ENCODE measurements at regions not wholly inside any gene's neighbourhood (a gene's known extent, or its start where the extent isn't known, plus 50 kb on each side); places are given as distances from the start of the nearest gene placed in this dataset.

- no peak overlapping the region for H3K9ac ChIP-seq (ENCODE audit: low read depth in 2 of 2, low read length in 2 of 2)
- H3K4me1 ChIP-seq = no peaks in the 10 kb centered on the region
- H3K4me3 ChIP-seq = no peak overlapping the region
- H3K36me3 ChIP-seq = no peaks in the 10 kb centered on the region
- intact Hi-C loops (cut with DNase I) = no loop called here
- no peak for DNase-seq
- H3K27ac ChIP-seq = no peak overlapping the region
- no peaks in the 10 kb centered on the region for H3K27me3 ChIP-seq
- TF ChIP-seq, protein P1, sequence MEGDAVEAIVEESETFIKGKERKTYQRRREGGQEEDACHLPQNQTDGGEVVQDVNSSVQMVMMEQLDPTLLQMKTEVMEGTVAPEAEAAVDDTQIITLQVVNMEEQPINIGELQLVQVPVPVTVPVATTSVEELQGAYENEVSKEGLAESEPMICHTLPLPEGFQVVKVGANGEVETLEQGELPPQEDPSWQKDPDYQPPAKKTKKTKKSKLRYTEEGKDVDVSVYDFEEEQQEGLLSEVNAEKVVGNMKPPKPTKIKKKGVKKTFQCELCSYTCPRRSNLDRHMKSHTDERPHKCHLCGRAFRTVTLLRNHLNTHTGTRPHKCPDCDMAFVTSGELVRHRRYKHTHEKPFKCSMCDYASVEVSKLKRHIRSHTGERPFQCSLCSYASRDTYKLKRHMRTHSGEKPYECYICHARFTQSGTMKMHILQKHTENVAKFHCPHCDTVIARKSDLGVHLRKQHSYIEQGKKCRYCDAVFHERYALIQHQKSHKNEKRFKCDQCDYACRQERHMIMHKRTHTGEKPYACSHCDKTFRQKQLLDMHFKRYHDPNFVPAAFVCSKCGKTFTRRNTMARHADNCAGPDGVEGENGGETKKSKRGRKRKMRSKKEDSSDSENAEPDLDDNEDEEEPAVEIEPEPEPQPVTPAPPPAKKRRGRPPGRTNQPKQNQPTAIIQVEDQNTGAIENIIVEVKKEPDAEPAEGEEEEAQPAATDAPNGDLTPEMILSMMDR (IDR thresholded peaks at IDR 0.05) = no peak
- H3K9me3 ChIP-seq = no peaks in the 10 kb centered on the region
Observed at GRCh38 chr11:122046438-122046837, 69.6 kb downstream of the BLID start.

- TF ChIP-seq, protein P1 (IDR thresholded peaks at IDR 0.05) = no peak
- intact Hi-C loops (cut with DNase I) = no loop called here
- no peaks in the 10 kb centered on the region for H3K4me1 ChIP-seq
- H3K27ac ChIP-seq = no peak overlapping the region
- H3K9ac ChIP-seq (ENCODE audit: low read depth in 2 of 2, low read length in 2 of 2) = no peak overlapping the region
- H3K9me3 ChIP-seq = no peaks in the 10 kb centered on the region
- H3K4me3 ChIP-seq = no peak overlapping the region
- H3K27me3 ChIP-seq = no peaks in the 10 kb centered on the region
- no peak for DNase-seq
- H3K36me3 ChIP-seq = no peaks in the 10 kb centered on the region
Observed at GRCh38 chr11:122045181-122045586, 70.8 kb downstream of the BLID start.

GRCh38 chr11:122044086-122044485 is 71.9 kb downstream of the BLID start:
- Histone ChIP-seq H3K36me3 (no peaks in the 10 kb centered on the region), H3K27ac (no peak overlapping the region), H3K4me1 (no peaks in the 10 kb centered on the region), H3K9ac (ENCODE audit: low read depth in 2 of 2, low read length in 2 of 2) (no peak overlapping the region), H3K9me3 (no peaks in the 10 kb centered on the region), H3K4me3 (no peak overlapping the region), H3K27me3 (no peaks in the 10 kb centered on the region)
- no peak for DNase-seq
- TF ChIP-seq, protein P1 (IDR thresholded peaks at IDR 0.05) = no peak
- intact Hi-C loops (cut with DNase I) = no loop called here

DNA sequence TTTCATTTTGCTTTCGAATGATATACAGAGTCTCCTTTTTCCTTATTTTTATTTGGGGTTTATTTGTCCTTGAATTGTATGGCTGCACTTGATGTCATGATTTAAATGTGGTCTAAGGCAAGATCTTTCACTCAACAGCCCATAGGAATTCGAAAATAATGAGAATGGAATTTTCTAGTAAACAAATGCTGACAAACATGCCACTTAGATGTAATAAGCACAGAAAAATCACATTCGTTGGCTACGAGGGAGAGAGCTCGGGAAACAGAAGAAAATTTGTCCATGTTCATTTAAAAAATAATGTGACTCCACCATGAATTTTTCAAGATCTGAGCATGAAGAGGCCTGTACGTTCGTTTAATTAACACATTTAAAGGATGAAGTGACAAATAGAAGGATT is 73.0 kb downstream of the BLID start:
- H3K27ac ChIP-seq = no peak overlapping the region
- TF ChIP-seq, protein P1 (IDR thresholded peaks at IDR 0.05) = no peak
- H3K4me1 ChIP-seq = no peaks in the 10 kb centered on the region
- H3K36me3 ChIP-seq = no peaks in the 10 kb centered on the region
- H3K9ac ChIP-seq (ENCODE audit: low read depth in 2 of 2, low read length in 2 of 2) = no peak overlapping the region
- DNase-seq = no peak
- no peaks in the 10 kb centered on the region for H3K9me3 ChIP-seq
- intact Hi-C loops (cut with DNase I) = no loop called here
- H3K27me3 ChIP-seq = no peaks in the 10 kb centered on the region
- no peak overlapping the region for H3K4me3 ChIP-seq

DNA sequence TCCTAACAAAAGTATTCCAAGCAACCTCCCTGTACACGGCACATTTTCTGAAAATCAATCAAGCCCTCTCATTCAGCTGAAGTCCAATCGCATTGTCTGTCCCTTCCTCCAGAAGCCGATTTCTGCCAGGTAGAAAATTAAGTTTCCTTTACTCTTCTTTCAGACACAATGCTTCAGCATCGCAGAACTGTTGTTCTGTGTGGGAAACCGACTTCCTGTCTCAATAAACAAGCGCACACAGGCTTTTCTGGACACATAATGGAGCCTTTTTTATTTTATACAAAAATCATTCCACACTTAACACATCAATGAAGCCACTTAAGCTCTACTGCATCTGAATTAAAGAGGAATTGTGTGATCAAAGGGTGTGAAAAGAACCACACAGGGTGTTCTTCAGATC is 75.6 kb downstream of the BLID start:
- H3K9ac ChIP-seq (ENCODE audit: low read depth in 2 of 2, low read length in 2 of 2) = no peak overlapping the region

More for the DNA sequence above, 75.6 kb downstream of the BLID start:
- TF ChIP-seq, protein P1 (IDR thresholded peaks at IDR 0.05) = no peak
- Histone ChIP-seq H3K27me3 (no peaks in the 10 kb centered on the region), H3K27ac (no peak overlapping the region), H3K9me3 (no peaks in the 10 kb centered on the region), H3K4me3 (no peak overlapping the region), H3K36me3 (no peaks in the 10 kb centered on the region), H3K4me1 (no peaks in the 10 kb centered on the region)
- intact Hi-C loops (cut with DNase I) = no loop called here
- no peak for DNase-seq

Measured in colonic mucosa (tissue), 4 donors.